ENCODE measurements at regions not wholly inside any gene's neighbourhood (a gene's known extent, or its start where the extent isn't known, plus 50 kb on each side); places are given as distances from the start of the nearest gene placed in this dataset.

- no peak for TF ChIP-seq CTCF (IDR thresholded peaks at IDR 0.05; ENCODE audit: insufficient read depth, low read length)
- DNase-seq (ENCODE audit: low read depth), result peak; percentile 47
- no peak overlapping the region for H3K4me3 ChIP-seq (ENCODE audit: low read depth, low read length)
These were observed 293.5 kb downstream of the PRL start for GRCh38 chr6:22003287-22003686.

- no peak overlapping the region for H3K4me3 ChIP-seq (ENCODE audit: low read depth, low read length)
- DNase-seq (ENCODE audit: low read depth), result no peak
- TF ChIP-seq CTCF (IDR thresholded peaks at IDR 0.05; ENCODE audit: insufficient read depth, low read length), result no peak
These were observed 290.0 kb downstream of the PRL start for GRCh38 chr6:22006795-22007194.

DNA sequence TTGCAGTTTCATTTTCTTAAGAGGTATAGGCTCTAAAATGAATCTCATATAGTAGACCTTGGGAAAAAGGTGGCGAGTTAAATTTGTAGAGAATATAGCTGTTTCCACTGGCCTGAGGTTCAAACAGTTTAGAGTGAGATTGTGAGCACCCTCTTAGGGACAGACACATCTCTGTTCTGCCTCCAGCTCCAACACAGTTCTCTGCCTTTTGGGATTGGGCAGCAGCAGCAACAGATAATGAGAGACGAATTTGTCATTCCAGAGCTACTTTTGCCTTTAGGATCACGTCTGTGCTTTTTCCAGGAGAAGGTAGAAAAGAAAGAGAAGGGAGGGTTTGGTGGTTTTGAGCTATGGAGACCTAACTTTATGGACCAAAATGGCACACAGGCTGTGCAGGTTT is 289.4 kb downstream of the PRL start:
- no peak for DNase-seq (ENCODE audit: low read depth)
- no peak for TF ChIP-seq CTCF (IDR thresholded peaks at IDR 0.05; ENCODE audit: insufficient read depth, low read length)
- H3K4me3 ChIP-seq (ENCODE audit: low read depth, low read length), result no peak overlapping the region

DNA sequence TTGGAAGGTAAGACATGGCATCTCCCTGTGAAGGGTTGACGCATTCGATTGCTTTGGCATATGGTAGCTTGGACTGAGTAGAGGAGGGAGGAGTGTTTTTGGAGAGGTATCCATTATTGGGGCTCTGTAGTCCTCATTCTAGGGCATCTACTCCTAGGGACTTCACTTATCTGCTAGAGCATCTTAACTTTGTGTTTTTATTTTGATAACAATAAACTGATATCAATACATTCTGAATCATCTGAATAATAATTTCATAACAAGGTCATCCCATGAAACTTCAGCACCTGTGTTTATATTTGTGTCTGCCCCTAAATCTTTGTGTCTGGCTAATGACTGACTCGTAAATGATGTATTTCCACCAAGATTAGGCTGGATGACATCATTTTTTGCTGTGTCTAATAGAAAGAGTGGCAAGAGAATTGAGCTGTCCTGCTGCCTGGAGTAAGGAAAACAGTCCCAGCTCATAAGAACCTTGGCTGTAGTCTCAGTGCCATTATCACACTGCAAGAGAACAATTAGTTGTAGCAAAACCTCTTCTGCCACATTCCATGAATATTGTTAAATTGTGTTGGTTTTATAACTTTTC is 288.5 kb downstream of the PRL start:
- no peak for TF ChIP-seq CTCF (IDR thresholded peaks at IDR 0.05; ENCODE audit: insufficient read depth, low read length)
- DNase-seq (ENCODE audit: low read depth), result no peak
- no peak overlapping the region for H3K4me3 ChIP-seq (ENCODE audit: low read depth, low read length)

DNA sequence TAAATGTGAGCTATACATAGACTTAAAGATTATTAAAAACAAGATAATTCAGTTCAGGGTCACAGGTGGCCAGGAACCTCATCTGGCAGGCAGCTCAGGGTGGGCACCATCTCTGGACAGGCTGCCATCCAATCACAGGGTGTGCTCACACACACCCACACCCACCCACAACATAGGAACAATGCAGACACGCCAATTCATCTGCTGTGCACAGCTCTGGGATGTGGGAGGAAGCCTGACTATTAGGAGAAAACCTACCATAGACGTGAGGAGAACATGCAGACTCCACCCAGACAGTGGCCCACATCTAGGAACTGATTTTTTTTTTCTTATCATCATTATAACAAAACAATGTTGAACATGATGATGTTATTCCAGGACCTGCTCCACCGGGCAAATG is 286.7 kb downstream of the PRL start:
- TF ChIP-seq CTCF (IDR thresholded peaks at IDR 0.05; ENCODE audit: insufficient read depth, low read length), result no peak
- no peak for DNase-seq (ENCODE audit: low read depth)
- no peak overlapping the region for H3K4me3 ChIP-seq (ENCODE audit: low read depth, low read length)

- no peak overlapping the region for H3K4me3 ChIP-seq (ENCODE audit: low read depth, low read length)
- DNase-seq (ENCODE audit: low read depth), result no peak
- TF ChIP-seq CTCF (IDR thresholded peaks at IDR 0.05; ENCODE audit: insufficient read depth, low read length), result no peak
These were observed 281.6 kb downstream of the PRL start for GRCh38 chr6:22015216-22015615.

DNA sequence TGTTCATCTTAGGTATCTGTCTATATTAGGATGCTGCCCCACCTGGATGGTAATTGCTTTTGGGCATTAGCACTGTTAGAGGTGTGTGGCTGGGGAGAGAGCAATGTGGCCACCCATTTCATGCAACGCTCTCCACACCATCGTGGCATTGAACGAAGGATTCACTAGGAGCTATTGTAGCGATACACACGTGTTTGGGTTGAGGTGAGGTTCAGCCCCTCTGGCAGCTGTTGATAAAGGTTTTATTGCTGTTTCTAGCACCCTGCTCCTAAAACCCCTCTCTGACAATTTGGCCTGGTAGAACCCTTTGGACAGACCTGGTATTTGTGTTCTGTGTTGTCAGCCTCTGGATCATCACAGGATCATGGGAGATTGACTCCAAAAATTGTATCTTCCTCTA is 280.9 kb downstream of the PRL start:
- DNase-seq (ENCODE audit: low read depth), result no peak
- TF ChIP-seq CTCF (IDR thresholded peaks at IDR 0.05; ENCODE audit: insufficient read depth, low read length), result no peak

More for the DNA sequence above, 280.9 kb downstream of the PRL start:
- H3K4me3 ChIP-seq (ENCODE audit: low read depth, low read length), result no peak overlapping the region
